ENCODE measurements at regions not wholly inside any gene's neighbourhood (a gene's known extent, or its start where the extent isn't known, plus 50 kb on each side); places are given as distances from the start of the nearest gene placed in this dataset.

- no peak for TF ChIP-seq CTCF (conservative IDR thresholded peaks at IDR 0.05; ENCODE audit: low read depth, low read length)
- TF ChIP-seq EZH2 (IDR thresholded peaks at IDR 0.05; ENCODE audit: low read length, unreplicated experiment), result no peak
These were observed 454.3 kb upstream of the EEF2KMT start for GRCh38 chr16:5551909-5552308.
